ENCODE measurements at regions not wholly inside any gene's neighbourhood (a gene's known extent, or its start where the extent isn't known, plus 50 kb on each side); places are given as distances from the start of the nearest gene placed in this dataset.
"Not testable (repeated sequence)": the region's sequence is repeated elsewhere in the genome, so short reads cannot be mapped to it uniquely, and the experiment has no call there.

- no peak overlapping the region for H3K27ac ChIP-seq
- H3K36me3 ChIP-seq (ENCODE audit: low read depth), result no peaks in the 10 kb centered on the region
- no peaks in the 10 kb centered on the region; the same call in 1 of the 2 replicates for H3F3A ChIP-seq (ENCODE audit: insufficient read depth, low read depth)
- CTCF ChIA-PET, result no interaction called here
- H3K4me1 ChIP-seq (replicated peaks; ENCODE audit: insufficient read depth), result no peaks in the 10 kb centered on the region
- H3K9me3 ChIP-seq (ENCODE audit: insufficient read depth, low read depth), result no peaks in the 10 kb centered on the region
- intact Hi-C loops (cut with micrococcal nuclease; ENCODE audit: unreplicated experiment), result no loop called here
- H3K27me3 ChIP-seq (ENCODE audit: insufficient read depth, low read depth), result no peaks in the 10 kb centered on the region
- H3K4me2 ChIP-seq, result no peak overlapping the region
- no peak overlapping the region for H2AFZ ChIP-seq
- BruUV-seq (replicated peaks), result no TSS peak
- no peak overlapping the region for H3K4me3 ChIP-seq
- H4K20me1 ChIP-seq (ENCODE audit: insufficient read depth), result peaks cover 26% of the 10 kb centered on the region
- POLR2A ChIA-PET (ENCODE audit: unreplicated experiment), result no interaction called here
- H3K79me2 ChIP-seq (ENCODE audit: low read depth), result no peaks in the 10 kb centered on the region
- no peak for DNase-seq
- no peak for TF ChIP-seq EZH2 (IDR thresholded peaks at IDR 0.05; ENCODE audit: low read depth)
- TF ChIP-seq CTCF (conservative IDR thresholded peaks at IDR 0.05), result no peak
- no peaks in the 10 kb centered on the region for H3K9me2 ChIP-seq (ENCODE audit: insufficient read depth)
Measured at GRCh38 chr11:70596091-70596490, 197.8 kb downstream of the CTTN start.

- Histone ChIP-seq H3K79me2 (ENCODE audit: low read depth) (no peaks in the 10 kb centered on the region), H3K4me2 (no peak overlapping the region), H4K20me1 (ENCODE audit: insufficient read depth) (peaks cover 36% of the 10 kb centered on the region), H3K4me3 (no peak overlapping the region), H3K36me3 (ENCODE audit: low read depth) (no peaks in the 10 kb centered on the region), H3K27ac (no peak overlapping the region), H3F3A (ENCODE audit: insufficient read depth, low read depth) (no peaks in the 10 kb centered on the region; the same call in 1 of the 2 replicates), H3K4me1 (replicated peaks; ENCODE audit: insufficient read depth) (no peaks in the 10 kb centered on the region), H3K9me3 (ENCODE audit: insufficient read depth, low read depth) (no peaks in the 10 kb centered on the region), H3K27me3 (ENCODE audit: insufficient read depth, low read depth) (no peaks in the 10 kb centered on the region), H2AFZ (no peak overlapping the region), H3K9me2 (ENCODE audit: insufficient read depth) (no peaks in the 10 kb centered on the region)
- ChIA-PET CTCF (no interaction called here), POLR2A (ENCODE audit: unreplicated experiment) (no interaction called here)
- TF ChIP-seq CTCF (conservative IDR thresholded peaks at IDR 0.05), result no peak
- TF ChIP-seq EZH2 (IDR thresholded peaks at IDR 0.05; ENCODE audit: low read depth), result no peak
- no TSS peak for BruUV-seq (replicated peaks)
- intact Hi-C loops (cut with micrococcal nuclease; ENCODE audit: unreplicated experiment), result no loop called here
- no peak for DNase-seq
Measured at GRCh38 chr11:70597006-70597555, 198.8 kb downstream of the CTTN start.

GRCh38 chr11:70597751-70598625 is 199.7 kb downstream of the CTTN start:
- BruUV-seq (replicated peaks), result no TSS peak
- no peaks in the 10 kb centered on the region; the same call in 1 of the 2 replicates for H3F3A ChIP-seq (ENCODE audit: insufficient read depth, low read depth)
- TF ChIP-seq EZH2 (IDR thresholded peaks at IDR 0.05; ENCODE audit: low read depth), result no peak
- TF ChIP-seq CTCF (conservative IDR thresholded peaks at IDR 0.05), result no peak
- H3K27ac ChIP-seq, result no peak overlapping the region
- H3K79me2 ChIP-seq (ENCODE audit: low read depth), result no peaks in the 10 kb centered on the region
- DNase-seq, result no peak
- H3K4me3 ChIP-seq, result no peak overlapping the region
- H3K9me3 ChIP-seq (ENCODE audit: insufficient read depth, low read depth), result no peaks in the 10 kb centered on the region
- H3K36me3 ChIP-seq (ENCODE audit: low read depth), result no peaks in the 10 kb centered on the region
- H2AFZ ChIP-seq, result no peak overlapping the region
- H3K27me3 ChIP-seq (ENCODE audit: insufficient read depth, low read depth), result no peaks in the 10 kb centered on the region
- H3K4me2 ChIP-seq, result no peak overlapping the region
- H4K20me1 ChIP-seq (ENCODE audit: insufficient read depth), result peaks cover 42% of the 10 kb centered on the region
- intact Hi-C loops (cut with micrococcal nuclease; ENCODE audit: unreplicated experiment), result no loop called here
- H3K4me1 ChIP-seq (replicated peaks; ENCODE audit: insufficient read depth), result no peaks in the 10 kb centered on the region
- ChIA-PET POLR2A (ENCODE audit: unreplicated experiment) (no interaction called here), CTCF (interaction anchor here (0.6 kb wide), 1 partner anchor 126 kb away, joined by 4 read pairs; no protein-coding TSS in a partner anchor)
- H3K9me2 ChIP-seq (ENCODE audit: insufficient read depth), result no peaks in the 10 kb centered on the region

GRCh38 chr11:70600911-70601415 is 202.6 kb downstream of the CTTN start:
- POLR2A ChIA-PET (ENCODE audit: unreplicated experiment); BruUV-seq (replicated peaks); H3K79me2 ChIP-seq (ENCODE audit: low read depth); DNase-seq; H3K4me3 ChIP-seq; H3K36me3 ChIP-seq (ENCODE audit: low read depth); H3K9me3 ChIP-seq (ENCODE audit: insufficient read depth, low read depth); CTCF ChIA-PET; H2AFZ ChIP-seq; intact Hi-C loops (cut with micrococcal nuclease; ENCODE audit: unreplicated experiment); H3K4me1 ChIP-seq (replicated peaks; ENCODE audit: insufficient read depth); H3K27ac ChIP-seq; H3K4me2 ChIP-seq; H3K27me3 ChIP-seq (ENCODE audit: insufficient read depth, low read depth); H3K9me2 ChIP-seq (ENCODE audit: insufficient read depth); H3F3A ChIP-seq (ENCODE audit: insufficient read depth, low read depth): not testable (repeated sequence)
- H4K20me1 ChIP-seq (ENCODE audit: insufficient read depth), result peaks cover 35% of the 10 kb centered on the region
